ENCODE measurements at regions not wholly inside any gene's neighbourhood (a gene's known extent, or its start where the extent isn't known, plus 50 kb on each side); places are given as distances from the start of the nearest gene placed in this dataset.

- DNase-seq (ENCODE audit: low spot score), result no peak
Observed at GRCh38 chr3:189117087-189117486, 54.7 kb upstream of the TPRG1 start.

GRCh38 chr3:189118896-189119295, 52.9 kb upstream of the TPRG1 start:
- DNase-seq (ENCODE audit: low spot score), result no peak

GRCh38 chr3:189119950-189120349, 51.8 kb upstream of the TPRG1 start:
- no peak for DNase-seq (ENCODE audit: low spot score)

- no peak for DNase-seq (ENCODE audit: low spot score)
Observed at GRCh38 chr3:189121092-189121491, 50.7 kb upstream of the TPRG1 start.
